GM23338 (cell line): ENCODE measurements at regions not wholly inside any gene's neighbourhood (a gene's known extent, or its start where the extent isn't known, plus 50 kb on each side); places are given as distances from the start of the nearest gene placed in this dataset.

Source experiments
- CREB1 ChIP-seq: fragments of 250-450 bp; sonication (Bioruptor Pico); IDR thresholded peaks from 2 replicates; pipeline ENCODE4 v1.5.0; 2020; ENCODE audit warnings: low read depth, mild to moderate bottlenecking, moderate library complexity
- CTCF ChIP-seq, 2 experiments: fragments of 200-600 bp in 1 of 2; sonication (generic) in 1 of 2; conservative IDR thresholded peaks; 2 replicates each; pipeline versions ENCODE4 v1.5.1 to v1.6.1; 2016 to 2017; ENCODE audit warnings: antibody characterized with exemption in 2 of 2, low read depth in 2 of 2, mild to moderate bottlenecking in 2 of 2, moderate library complexity in 1 of 2
- EZH2 ChIP-seq: fragments of 200-600 bp; sonication (generic); IDR thresholded peaks from one replicate; pipeline ENCODE4 v1.8.0; 2017; ENCODE audit warnings: antibody characterized with exemption, mild to moderate bottlenecking, low read depth; ENCODE audit not compliant: unreplicated experiment
- EZH2phosphoT487 ChIP-seq: fragments of 200-600 bp; sonication (generic); IDR thresholded peaks from one replicate; pipeline ENCODE4 v1.8.1; 2018; ENCODE audit warnings: antibody characterized with exemption; ENCODE audit not compliant: unreplicated experiment
- REST ChIP-seq: IDR thresholded peaks from one replicate; pipeline ENCODE4 v1.6.1; 2018; ENCODE audit warnings: antibody characterized with exemption; ENCODE audit not compliant: unreplicated experiment

- TF ChIP-seq EZH2 = no peak
- no peak for TF ChIP-seq CTCF (conservative IDR thresholded peaks at IDR 0.05; ENCODE audit: low read depth in 2 of 2)
- TF ChIP-seq EZH2phosphoT487 = no peak
- no peak for TF ChIP-seq REST
- TF ChIP-seq CREB1 (CRISPR knock-in tag) = no peak
These were observed 86.3 kb upstream of the TNRC6C start for GRCh38 chr17:77872199-77872598.
